Spinal cord (tissue), 9 donors: ENCODE measurements at regions not wholly inside any gene's neighbourhood (a gene's known extent, or its start where the extent isn't known, plus 50 kb on each side); places are given as distances from the start of the nearest gene placed in this dataset.

Source experiments
- DNase-seq, 6 donors: peaks; one replicate each; pipeline versions ENCODE4 v3.0.0 to v3.0.0-alpha.2; 2013 to 2015; ENCODE audit warnings: low spot score in 6 of 6, low read depth in 4 of 6
- H3K27ac ChIP-seq: one replicate; pipeline ENCODE4 v1.5.1; 2013; ENCODE audit warnings: low read depth, low read length, control low read depth
- H3K27me3 ChIP-seq: one replicate; pipeline ENCODE4 v1.6.1; 2013; ENCODE audit warnings: low read length; ENCODE audit not compliant: control insufficient read depth, insufficient read depth
- H3K36me3 ChIP-seq: one replicate; pipeline ENCODE4 v1.6.1; 2013; ENCODE audit warnings: low read length; ENCODE audit not compliant: control insufficient read depth, insufficient read depth
- H3K4me1 ChIP-seq: one replicate; pipeline ENCODE4 v1.6.1; 2013; ENCODE audit warnings: low read length; ENCODE audit not compliant: control insufficient read depth, insufficient read depth
- H3K4me3 ChIP-seq: one replicate; pipeline ENCODE4 v1.5.1; 2013; ENCODE audit warnings: low read depth, low read length, control low read depth
- H3K9me3 ChIP-seq: one replicate; pipeline ENCODE4 v1.6.1; 2013; ENCODE audit warnings: low read length; ENCODE audit not compliant: control insufficient read depth, insufficient read depth
- WGBS: methylation state at CpG from one replicate; pipeline ENCODE4 v1.1.5; 2013; ENCODE audit warnings: missing lambda C conversion rate; ENCODE audit not compliant: insufficient coverage; 5-methylcytosine and 5-hydroxymethylcytosine counted together
- donor health status: healthy.

DNA sequence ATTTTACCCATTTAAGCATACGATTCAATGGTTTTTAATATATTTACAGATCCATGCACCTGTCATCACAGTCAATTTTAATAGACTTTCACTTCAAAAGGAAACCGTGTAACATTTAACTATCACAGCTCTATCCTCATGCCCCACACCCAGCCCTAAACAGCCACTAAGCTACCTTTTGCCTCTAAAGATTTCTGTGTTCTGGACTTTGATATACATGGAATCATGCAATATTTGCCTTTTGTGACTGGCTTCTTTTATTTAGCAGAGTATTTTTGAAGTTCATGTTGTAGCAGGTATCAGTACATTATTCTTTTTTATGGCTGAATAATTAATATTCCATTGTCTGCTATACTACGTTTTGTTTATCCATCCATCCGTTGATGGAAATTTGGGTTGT, 50.3 kb upstream of the STX16 start:
- Histone ChIP-seq H3K27me3 (no peaks in the 10 kb centered on the region), H3K9me3 (no peaks in the 10 kb centered on the region), H3K4me3 (no peak overlapping the region), H3K27ac (no peak overlapping the region), H3K4me1 (peaks cover 34% of the 10 kb centered on the region), H3K36me3 (no peaks in the 10 kb centered on the region)
- WGBS = no CpG with 5 or more reads among the region's 4 CpGs
- DNase-seq = no peak

DNA sequence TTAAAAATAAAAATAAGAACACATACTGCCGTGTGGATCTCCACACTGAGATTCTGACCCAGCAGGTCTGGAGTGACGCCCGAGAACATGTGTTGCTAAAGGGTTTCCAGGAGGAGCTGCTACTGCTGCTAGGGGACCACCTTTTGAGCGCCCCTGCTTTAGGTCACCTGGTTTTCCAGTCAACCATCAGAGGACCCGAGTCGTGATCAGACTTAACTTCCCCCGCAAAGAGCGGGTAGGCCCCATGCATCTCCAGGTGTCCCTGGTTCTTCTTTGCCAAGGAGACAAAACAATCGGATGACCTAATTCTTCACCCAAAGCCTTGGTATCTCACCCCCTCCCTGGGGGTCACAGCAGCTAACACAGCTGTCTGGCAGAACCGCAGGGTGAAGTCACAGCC, 51.1 kb upstream of the STX16 start:
- WGBS = 94% methylated on average over 10 of the region's 10 CpGs
- H3K4me3 ChIP-seq = no peak overlapping the region
- H3K36me3 ChIP-seq = no peaks in the 10 kb centered on the region
- DNase-seq = no peak
- H3K27me3 ChIP-seq = no peaks in the 10 kb centered on the region
- no peaks in the 10 kb centered on the region for H3K9me3 ChIP-seq
- H3K27ac ChIP-seq = no peak overlapping the region
- peaks cover 30% of the 10 kb centered on the region for H3K4me1 ChIP-seq

DNA sequence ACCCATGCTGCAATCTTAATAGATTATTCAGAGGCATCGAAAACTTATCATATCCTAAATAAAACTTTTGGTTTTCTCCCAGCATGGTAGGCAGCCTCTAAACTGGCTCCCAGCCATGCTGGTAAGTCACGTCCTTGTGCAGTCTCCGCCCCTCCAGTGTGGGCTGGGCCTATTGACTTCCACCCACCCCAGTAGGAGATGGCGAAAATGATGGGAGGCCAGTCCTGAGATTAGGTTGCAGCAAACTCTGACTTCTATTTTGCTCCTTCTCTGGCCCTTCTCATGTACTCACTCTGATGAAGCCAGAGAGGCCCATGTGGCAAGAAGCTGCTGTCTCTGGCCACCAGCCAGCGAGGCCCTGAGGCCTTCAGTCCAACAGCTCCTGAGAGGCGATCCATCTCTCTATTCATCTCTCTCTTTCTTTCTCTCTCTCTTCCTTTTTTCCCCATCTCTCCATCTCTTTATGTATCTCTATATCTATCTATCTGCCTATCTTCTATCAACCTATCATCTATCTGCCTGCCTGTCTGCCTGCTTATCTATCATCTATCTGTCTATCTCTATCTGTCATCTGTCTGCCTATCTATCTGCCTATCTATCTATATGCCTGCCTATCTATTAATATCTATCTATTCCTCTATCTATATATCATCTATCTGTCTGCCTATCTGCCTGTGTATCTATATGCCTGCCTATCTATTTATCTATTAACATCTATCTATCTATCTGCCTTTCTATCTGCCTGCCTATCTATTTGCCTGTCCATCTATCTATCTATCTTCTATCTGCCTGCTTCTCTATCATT, 52.7 kb upstream of the STX16 start:
- H3K27me3 ChIP-seq = no peaks in the 10 kb centered on the region

DNA sequence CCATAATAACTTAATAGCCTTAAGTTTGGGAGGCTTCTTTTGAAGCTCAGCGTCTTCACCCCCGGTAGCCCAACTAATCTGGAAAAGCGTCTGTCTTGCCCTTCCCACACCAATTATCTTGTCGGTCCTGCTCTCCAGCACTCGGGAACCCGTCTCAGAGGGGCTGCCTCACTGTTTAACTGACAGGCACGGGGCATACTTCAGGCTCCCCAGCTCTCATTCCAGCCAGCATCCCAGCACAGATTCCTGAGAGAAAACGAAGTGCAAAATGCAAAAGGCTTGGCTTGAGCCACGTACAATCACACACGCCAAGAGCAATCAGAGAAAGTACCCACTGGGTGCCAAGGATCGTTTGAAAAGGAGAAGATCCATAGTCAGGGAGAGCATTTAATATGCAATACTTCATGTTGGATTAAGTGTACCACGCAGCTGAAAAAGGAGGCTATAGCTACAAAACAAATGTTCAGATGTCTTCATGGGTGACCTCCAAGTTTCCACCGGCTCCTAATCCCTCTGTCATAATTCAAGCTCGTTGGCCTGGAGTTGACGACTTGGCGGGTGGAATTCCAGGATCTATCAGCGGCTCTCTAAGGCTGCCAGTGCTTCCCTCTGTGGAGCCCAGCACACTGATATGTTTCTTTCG, 53.7 kb upstream of the STX16 start:
- DNase-seq = peak in 2 of 6 donors; percentile 67 to 81
- Histone ChIP-seq H3K4me3 (no peak overlapping the region), H3K4me1 (peaks cover 34% of the 10 kb centered on the region)

More for the DNA sequence above, 52.7 kb upstream of the STX16 start:
- 59% methylated on average over 5 of the region's 6 CpGs for WGBS
- Histone ChIP-seq H3K36me3 (no peaks in the 10 kb centered on the region), H3K27ac (no peak overlapping the region), H3K9me3 (no peaks in the 10 kb centered on the region), H3K4me1 (peaks cover 34% of the 10 kb centered on the region), H3K4me3 (no peak overlapping the region)
- DNase-seq = peak in 2 of 6 donors; percentile 49 to 50

DNA sequence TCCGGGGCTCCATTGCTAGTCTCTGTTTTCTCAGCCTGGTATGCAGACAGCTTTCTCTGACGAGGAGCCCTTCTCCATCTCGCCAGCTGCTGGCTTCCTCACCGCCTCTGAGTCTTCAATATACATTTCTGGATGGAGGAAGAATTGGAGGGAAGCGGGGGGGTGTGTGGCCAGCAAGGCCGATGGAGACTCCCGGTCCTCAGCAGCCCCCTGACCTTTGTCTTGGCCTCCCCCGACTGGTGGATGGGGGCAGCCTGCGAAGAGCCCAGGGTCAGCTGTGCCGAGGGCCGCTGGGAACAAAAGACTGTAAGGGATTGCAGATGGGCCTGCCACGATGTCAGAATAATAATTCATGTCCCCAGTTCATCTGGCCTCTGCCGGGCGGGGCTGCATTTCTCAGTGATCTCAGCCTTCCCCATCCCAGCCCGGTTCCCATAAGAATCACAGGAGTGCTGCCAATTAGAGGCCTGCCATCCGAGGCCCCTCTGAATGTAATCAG, 54.3 kb upstream of the STX16 start:
- H3K27ac ChIP-seq = no peak overlapping the region
- no peak overlapping the region for H3K4me3 ChIP-seq
- H3K4me1 ChIP-seq = peaks cover 34% of the 10 kb centered on the region
- no peaks in the 10 kb centered on the region for H3K36me3 ChIP-seq
- peak in 1 of 6 donors; percentile 55 for DNase-seq
- no peaks in the 10 kb centered on the region for H3K9me3 ChIP-seq
- peaks cover 2% of the 10 kb centered on the region for H3K27me3 ChIP-seq
- 16% methylated on average over 11 of the region's 16 CpGs for WGBS

More for the DNA sequence above, 53.7 kb upstream of the STX16 start:
- 29% methylated on average over 14 of the region's 18 CpGs for WGBS
- Histone ChIP-seq H3K36me3 (no peaks in the 10 kb centered on the region), H3K9me3 (no peaks in the 10 kb centered on the region), H3K27me3 (no peaks in the 10 kb centered on the region), H3K27ac (no peak overlapping the region)

DNA sequence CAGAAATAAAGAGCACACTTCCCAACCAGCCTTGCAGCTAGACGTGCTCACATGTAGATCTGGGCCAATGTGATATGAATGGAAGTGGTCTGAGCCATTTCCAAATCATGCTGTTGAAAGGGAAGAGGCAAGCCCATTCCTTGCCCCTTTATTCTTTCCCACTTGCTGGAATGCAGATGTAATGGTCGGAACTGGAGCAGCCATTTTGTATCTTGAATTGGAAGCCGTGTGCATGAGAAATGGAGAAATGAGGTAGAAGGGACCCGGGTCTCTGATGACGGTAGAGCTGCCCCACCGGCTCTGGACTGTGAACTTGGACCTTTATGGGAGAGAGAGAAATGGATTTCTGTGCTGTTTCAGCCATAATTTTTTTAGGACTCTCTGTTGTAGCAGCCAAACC, 54.8 kb upstream of the STX16 start:
- WGBS = no CpG with 5 or more reads among the region's 6 CpGs
- H3K9me3 ChIP-seq = no peaks in the 10 kb centered on the region
- no peak for DNase-seq
- H3K4me1 ChIP-seq = peaks cover 34% of the 10 kb centered on the region
- peaks cover 2% of the 10 kb centered on the region for H3K27me3 ChIP-seq
- no peak overlapping the region for H3K4me3 ChIP-seq
- no peaks in the 10 kb centered on the region for H3K36me3 ChIP-seq
- no peak overlapping the region for H3K27ac ChIP-seq

DNA sequence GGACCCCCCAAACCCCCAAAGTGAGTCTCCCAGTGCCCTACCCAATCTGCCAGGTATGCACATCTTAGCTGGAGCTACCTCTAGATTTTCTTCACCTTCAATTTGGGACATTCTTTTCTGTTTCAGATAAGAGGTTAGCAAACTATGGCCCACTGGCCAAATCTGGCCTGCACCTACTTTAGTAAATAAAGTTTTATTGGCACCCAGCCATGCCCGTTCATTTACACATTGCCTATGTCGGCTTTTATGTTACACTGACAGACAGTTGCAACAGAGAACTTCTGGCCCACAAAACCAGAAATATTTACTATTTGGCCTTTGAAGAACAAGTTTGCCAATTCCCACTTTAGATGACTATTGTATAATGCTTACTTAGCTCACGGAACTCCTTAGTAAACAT, 55.9 kb upstream of the STX16 start:
- Histone ChIP-seq H3K36me3 (no peaks in the 10 kb centered on the region), H3K27ac (no peak overlapping the region), H3K4me1 (peaks cover 42% of the 10 kb centered on the region), H3K27me3 (peaks cover 5% of the 10 kb centered on the region), H3K9me3 (no peaks in the 10 kb centered on the region), H3K4me3 (no peak overlapping the region)
- 90% methylated on average over 2 of the region's 3 CpGs for WGBS
- DNase-seq = no peak

DNA sequence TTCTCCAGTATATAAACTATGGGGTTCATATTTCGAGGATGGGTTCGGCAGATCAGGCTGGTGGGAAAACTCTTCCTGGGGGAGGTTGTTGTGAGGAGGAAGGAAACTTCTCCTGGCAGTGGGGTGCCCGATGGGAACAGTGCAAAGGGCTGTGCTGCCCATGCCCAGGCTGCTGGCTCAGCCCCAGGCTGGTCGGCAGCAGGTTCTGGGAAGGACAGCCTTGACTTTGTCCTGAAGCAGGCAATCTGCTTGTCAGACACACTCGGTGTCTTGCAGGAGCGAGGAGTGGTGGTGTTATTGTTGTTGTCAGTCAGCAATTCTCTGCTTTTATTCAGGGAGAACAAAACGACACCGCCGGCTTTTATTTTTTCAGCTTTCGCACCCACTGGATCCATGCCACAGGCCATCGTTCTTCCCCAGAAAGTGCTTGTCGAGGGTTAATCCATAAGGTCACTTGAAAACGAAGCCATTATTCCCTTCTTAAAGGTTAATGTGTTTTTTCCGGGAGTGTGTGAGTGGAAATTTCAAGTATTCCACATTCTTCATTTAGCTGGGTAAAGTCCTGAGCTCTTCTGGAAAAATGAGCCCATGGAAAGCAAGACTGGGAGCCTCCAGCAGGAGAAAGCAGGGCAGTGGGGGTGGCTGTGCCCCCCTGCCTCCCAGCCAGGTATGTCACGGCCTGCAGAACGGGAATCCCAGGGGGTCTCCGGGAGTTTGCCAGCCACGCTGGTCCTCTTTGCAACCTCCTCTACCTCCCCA, 57.0 kb upstream of the STX16 start:
- DNase-seq = peak in 2 of 6 donors; percentile 50 to 81
- Histone ChIP-seq H3K27ac (no peak overlapping the region), H3K4me1 (peaks cover 53% of the 10 kb centered on the region), H3K9me3 (no peaks in the 10 kb centered on the region), H3K27me3 (peaks cover 5% of the 10 kb centered on the region), H3K4me3 (no peak overlapping the region), H3K36me3 (no peaks in the 10 kb centered on the region)
- 32% methylated on average over 12 of the region's 18 CpGs for WGBS

DNA sequence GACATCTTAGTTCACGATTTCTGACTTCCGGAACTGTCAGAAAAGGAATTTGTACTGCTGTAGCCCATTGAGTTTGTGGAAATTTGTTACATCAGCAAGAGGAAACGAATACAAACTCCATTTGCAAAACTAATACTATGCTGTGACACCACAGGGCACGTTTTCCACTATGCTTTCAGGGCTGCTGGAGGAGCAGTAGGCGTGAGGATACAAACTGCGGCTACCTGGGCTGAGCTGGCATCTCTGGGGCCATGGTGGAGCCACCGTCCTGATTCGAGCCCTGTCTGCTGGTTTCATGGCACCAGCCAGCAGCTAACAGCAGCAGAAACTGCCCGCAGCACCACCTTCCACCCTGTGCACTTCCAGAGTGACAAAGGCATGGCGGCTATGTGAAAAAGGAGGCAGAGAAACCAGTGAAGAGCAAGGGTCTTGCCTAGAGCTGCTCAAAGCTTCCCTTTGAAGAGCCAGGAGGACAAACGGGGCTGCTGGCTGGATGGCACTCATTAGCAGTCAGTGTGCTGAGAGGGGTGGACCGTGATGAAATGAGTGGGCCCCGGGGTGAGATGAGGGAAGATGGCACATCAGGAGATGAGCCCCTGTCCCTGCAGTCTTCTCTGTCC, 58.9 kb upstream of the STX16 start:
- WGBS = 86% methylated on average over 12 of the region's 13 CpGs
- H3K9me3 ChIP-seq = no peaks in the 10 kb centered on the region
- H3K4me1 ChIP-seq = peaks cover 41% of the 10 kb centered on the region
- peaks cover 5% of the 10 kb centered on the region for H3K27me3 ChIP-seq
- no peak for DNase-seq
- no peak overlapping the region for H3K27ac ChIP-seq
- no peaks in the 10 kb centered on the region for H3K36me3 ChIP-seq
- no peak overlapping the region for H3K4me3 ChIP-seq
